ENCODE measurements at regions not wholly inside any gene's neighbourhood (a gene's known extent, or its start where the extent isn't known, plus 50 kb on each side); places are given as distances from the start of the nearest gene placed in this dataset.

DNA sequence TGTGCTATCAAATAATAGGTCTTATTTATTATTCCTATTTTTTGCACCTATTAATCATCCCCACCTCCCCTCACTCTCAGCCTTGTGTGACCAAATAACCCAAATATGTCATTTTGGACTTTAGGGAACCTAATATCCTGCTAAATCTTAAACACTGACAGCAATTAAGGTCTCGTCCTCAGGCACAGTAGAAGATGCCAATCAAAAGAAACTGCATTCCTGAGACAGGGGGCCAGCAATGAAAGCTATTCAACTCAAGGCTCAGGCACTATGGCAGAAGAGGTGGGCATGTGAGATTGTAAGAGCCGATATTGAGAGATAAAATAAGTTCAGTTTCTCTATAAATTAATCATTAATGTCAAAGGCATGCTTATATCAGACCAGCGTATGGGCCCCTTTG, 1437.7 kb upstream of the PCDH9 start:
- no peaks in the 10 kb centered on the region for H3K27me3 Mint-ChIP-seq (ENCODE audit: low read depth, poor library complexity)
- H3K27ac Mint-ChIP-seq = no peak overlapping the region
- no peaks in the 10 kb centered on the region for H3K4me1 Mint-ChIP-seq
- H3K9me3 Mint-ChIP-seq = no peaks in the 10 kb centered on the region
- H3K36me3 Mint-ChIP-seq (ENCODE audit: low read depth) = no peaks in the 10 kb centered on the region
- TF ChIP-seq, protein P1, sequence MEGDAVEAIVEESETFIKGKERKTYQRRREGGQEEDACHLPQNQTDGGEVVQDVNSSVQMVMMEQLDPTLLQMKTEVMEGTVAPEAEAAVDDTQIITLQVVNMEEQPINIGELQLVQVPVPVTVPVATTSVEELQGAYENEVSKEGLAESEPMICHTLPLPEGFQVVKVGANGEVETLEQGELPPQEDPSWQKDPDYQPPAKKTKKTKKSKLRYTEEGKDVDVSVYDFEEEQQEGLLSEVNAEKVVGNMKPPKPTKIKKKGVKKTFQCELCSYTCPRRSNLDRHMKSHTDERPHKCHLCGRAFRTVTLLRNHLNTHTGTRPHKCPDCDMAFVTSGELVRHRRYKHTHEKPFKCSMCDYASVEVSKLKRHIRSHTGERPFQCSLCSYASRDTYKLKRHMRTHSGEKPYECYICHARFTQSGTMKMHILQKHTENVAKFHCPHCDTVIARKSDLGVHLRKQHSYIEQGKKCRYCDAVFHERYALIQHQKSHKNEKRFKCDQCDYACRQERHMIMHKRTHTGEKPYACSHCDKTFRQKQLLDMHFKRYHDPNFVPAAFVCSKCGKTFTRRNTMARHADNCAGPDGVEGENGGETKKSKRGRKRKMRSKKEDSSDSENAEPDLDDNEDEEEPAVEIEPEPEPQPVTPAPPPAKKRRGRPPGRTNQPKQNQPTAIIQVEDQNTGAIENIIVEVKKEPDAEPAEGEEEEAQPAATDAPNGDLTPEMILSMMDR (IDR thresholded peaks at IDR 0.05) = no peak
- DNase-seq = no peak
- no peak overlapping the region for H3K4me3 Mint-ChIP-seq

DNA sequence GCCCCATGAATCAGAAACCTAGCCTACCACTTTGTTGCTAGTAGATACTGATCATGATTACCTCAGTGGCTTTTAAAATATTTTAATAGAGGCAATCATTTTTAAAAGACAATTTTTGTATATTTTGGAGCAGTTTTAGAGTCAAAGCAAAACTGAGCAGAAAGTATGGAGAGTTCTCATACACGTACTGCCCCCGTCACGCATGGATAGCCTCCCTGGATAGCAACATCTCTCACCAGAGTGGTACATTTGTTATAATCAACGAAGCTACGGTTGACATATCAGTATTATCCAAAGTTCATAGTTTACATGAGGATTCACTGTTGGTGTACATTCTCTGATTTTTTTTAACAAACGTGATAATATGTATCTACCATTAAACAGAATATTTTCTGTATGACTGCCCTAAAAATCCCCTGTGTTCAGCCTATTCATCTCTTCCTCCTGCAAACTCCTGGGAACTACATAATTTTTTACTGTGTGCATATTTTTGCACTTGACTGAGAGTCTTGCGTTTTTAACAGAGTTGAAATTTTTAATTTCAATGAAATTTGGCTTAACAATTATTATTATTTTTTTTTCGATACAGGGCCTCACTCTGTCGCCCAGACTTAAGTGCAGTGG, 1436.8 kb upstream of the PCDH9 start:
- TF ChIP-seq, protein P1 (IDR thresholded peaks at IDR 0.05) = no peak
- Mint-ChIP-seq H3K27ac (no peak overlapping the region), H3K4me3 (no peak overlapping the region), H3K36me3 (ENCODE audit: low read depth) (no peaks in the 10 kb centered on the region), H3K9me3 (no peaks in the 10 kb centered on the region), H3K4me1 (no peaks in the 10 kb centered on the region), H3K27me3 (ENCODE audit: low read depth, poor library complexity) (no peaks in the 10 kb centered on the region)
- DNase-seq = no peak

DNA sequence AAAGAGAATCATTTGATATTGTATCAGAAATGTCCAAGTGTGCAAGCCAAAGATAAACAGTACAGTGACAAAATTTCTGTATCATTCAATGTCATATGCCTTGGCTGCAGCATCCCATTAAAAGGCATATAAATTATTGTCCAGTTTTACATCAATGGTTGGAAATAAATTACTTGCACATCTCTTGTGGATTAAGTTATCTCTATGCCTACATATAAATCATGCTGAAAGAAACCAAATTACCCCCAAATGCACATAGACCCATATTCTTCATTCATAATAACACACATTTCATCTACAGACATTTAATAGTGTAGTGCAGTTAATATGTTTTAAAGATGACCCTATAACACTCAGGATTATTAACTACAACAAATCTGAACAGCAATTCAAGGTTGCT, 1415.7 kb upstream of the PCDH9 start:
- DNase-seq = no peak
- Mint-ChIP-seq H3K4me3 (no peak overlapping the region), H3K4me1 (no peaks in the 10 kb centered on the region), H3K27ac (no peak overlapping the region), H3K9me3 (no peaks in the 10 kb centered on the region), H3K36me3 (ENCODE audit: low read depth) (no peaks in the 10 kb centered on the region), H3K27me3 (ENCODE audit: low read depth, poor library complexity) (no peaks in the 10 kb centered on the region)
- TF ChIP-seq, protein P1 (IDR thresholded peaks at IDR 0.05) = no peak

DNA sequence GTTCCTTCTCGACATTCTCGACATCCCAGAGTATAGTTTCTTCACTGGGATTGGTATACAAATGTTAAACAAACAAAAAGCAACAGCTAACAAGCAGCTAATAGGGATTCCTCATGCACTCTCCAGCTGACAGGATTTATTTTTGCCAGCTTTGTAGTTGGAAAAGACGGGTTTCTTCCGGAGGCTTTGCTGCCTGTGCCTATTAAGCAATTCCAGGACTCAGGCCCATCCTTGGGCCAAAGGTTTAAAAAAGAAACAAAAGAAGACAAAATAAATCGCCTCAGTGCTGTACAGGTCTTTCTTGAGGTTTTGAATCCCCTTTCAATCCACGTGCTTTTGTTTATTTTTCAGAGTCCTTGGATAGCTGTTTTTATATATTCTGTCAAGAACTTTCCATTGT, 1414.5 kb upstream of the PCDH9 start:
- Mint-ChIP-seq H3K27me3 (ENCODE audit: low read depth, poor library complexity) (no peaks in the 10 kb centered on the region), H3K4me1 (no peaks in the 10 kb centered on the region), H3K9me3 (no peaks in the 10 kb centered on the region), H3K36me3 (ENCODE audit: low read depth) (no peaks in the 10 kb centered on the region), H3K4me3 (no peak overlapping the region), H3K27ac (no peak overlapping the region)
- TF ChIP-seq, protein P1 (IDR thresholded peaks at IDR 0.05) = no peak
- no peak for DNase-seq

DNA sequence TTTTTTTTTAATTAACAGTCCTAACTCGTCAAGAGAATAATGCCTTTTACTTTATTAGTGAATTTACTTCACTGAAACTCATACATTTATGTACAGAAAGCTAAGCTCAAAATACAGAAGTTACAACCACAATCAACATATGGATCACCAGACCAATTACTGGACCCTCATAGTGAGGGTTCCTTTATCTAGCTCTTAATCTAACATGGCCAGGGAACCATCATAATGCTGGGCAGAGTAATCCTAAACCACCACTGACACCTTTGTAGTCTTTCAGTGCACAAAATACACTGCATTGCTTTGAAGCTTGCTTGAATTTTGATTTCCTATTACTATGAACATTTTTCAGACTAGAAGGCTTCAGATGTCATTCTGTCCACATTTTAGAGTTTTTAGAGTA, 1406.6 kb upstream of the PCDH9 start:
- no peak for DNase-seq
- TF ChIP-seq, protein P1 (IDR thresholded peaks at IDR 0.05) = no peak
- Mint-ChIP-seq H3K27me3 (ENCODE audit: low read depth, poor library complexity) (no peaks in the 10 kb centered on the region), H3K27ac (no peak overlapping the region), H3K36me3 (ENCODE audit: low read depth) (no peaks in the 10 kb centered on the region), H3K4me1 (no peaks in the 10 kb centered on the region), H3K4me3 (no peak overlapping the region), H3K9me3 (no peaks in the 10 kb centered on the region)

DNA sequence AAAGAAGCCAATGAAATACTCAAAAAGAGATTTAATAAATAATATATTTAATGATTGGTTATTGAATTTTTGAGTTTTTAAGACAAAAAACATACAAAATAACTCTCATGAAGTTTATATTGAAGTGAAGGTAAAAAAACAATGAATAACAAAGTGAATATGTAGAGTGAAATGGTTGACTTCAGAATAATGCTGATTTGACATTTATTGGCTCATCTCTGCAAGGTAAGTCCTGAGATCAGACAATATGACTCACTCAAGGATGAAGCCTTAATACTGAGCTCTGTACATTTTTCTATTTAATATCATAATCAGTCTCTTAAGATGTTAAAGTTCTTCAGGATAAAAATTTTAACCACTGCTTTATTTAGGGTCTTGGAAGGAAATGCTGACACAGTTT, 1398.9 kb upstream of the PCDH9 start:
- H3K27me3 Mint-ChIP-seq (ENCODE audit: low read depth, poor library complexity) = no peaks in the 10 kb centered on the region
- no peak for DNase-seq
- no peaks in the 10 kb centered on the region for H3K36me3 Mint-ChIP-seq (ENCODE audit: low read depth)
- no peaks in the 10 kb centered on the region for H3K4me1 Mint-ChIP-seq
- TF ChIP-seq, protein P1 (IDR thresholded peaks at IDR 0.05) = no peak
- H3K9me3 Mint-ChIP-seq = no peaks in the 10 kb centered on the region
- no peak overlapping the region for H3K4me3 Mint-ChIP-seq
- H3K27ac Mint-ChIP-seq = no peak overlapping the region

Measured in nephron progenitor cell (in vitro differentiated cells).